Stimulated activated CD8-positive, alpha-beta memory T cell treated with anti-CD3 and anti-CD28 coated beads, Interleukin-7, amount 100 ng/mL, for 48 hours (primary cell): ENCODE measurements at regions not wholly inside any gene's neighbourhood (a gene's known extent, or its start where the extent isn't known, plus 50 kb on each side); places are given as distances from the start of the nearest gene placed in this dataset.

Source experiments
- DNase-seq, 2 donors: peaks; one replicate each; pipeline ENCODE4 v3.0.0-alpha.2; 2020; ENCODE audit warnings: low read depth in 1 of 2; ENCODE audit errors: extremely low read depth in 1 of 2

- no peak for DNase-seq
Measured at GRCh38 chr14:51504669-51505068, 147.0 kb upstream of the FRMD6 start.

GRCh38 chr14:51507511-51507905 lies 144.2 kb upstream of the FRMD6 start:
- DNase-seq: no peak

- no peak for DNase-seq
Measured at GRCh38 chr14:51507906-51508511, 143.7 kb upstream of the FRMD6 start.

- no peak for DNase-seq
Measured at GRCh38 chr14:51511265-51511664, 140.4 kb upstream of the FRMD6 start.

- no peak for DNase-seq
Measured at GRCh38 chr14:51512316-51512715, 139.4 kb upstream of the FRMD6 start.

- DNase-seq: no peak
Measured at GRCh38 chr14:51513281-51513680, 138.4 kb upstream of the FRMD6 start.

- DNase-seq: no peak
Measured at GRCh38 chr14:51513933-51514332, 137.8 kb upstream of the FRMD6 start.

GRCh38 chr14:51515611-51516010 lies 136.1 kb upstream of the FRMD6 start:
- no peak for DNase-seq

- DNase-seq: no peak
Measured at GRCh38 chr14:51516706-51517395, 134.9 kb upstream of the FRMD6 start.

GRCh38 chr14:51518280-51518679 lies 133.4 kb upstream of the FRMD6 start:
- DNase-seq: no peak

GRCh38 chr14:51518711-51519110 lies 133.0 kb upstream of the FRMD6 start:
- DNase-seq: no peak

- no peak for DNase-seq
Measured at GRCh38 chr14:51520087-51520486, 131.6 kb upstream of the FRMD6 start.

GRCh38 chr14:51521764-51522163 lies 129.9 kb upstream of the FRMD6 start:
- no peak for DNase-seq

GRCh38 chr14:51523243-51523642 lies 128.5 kb upstream of the FRMD6 start:
- no peak for DNase-seq

GRCh38 chr14:51525739-51526138 lies 126.0 kb upstream of the FRMD6 start:
- DNase-seq: no peak

GRCh38 chr14:51527073-51527472 lies 124.6 kb upstream of the FRMD6 start:
- no peak for DNase-seq

- DNase-seq: no peak
Measured at GRCh38 chr14:51529736-51530135, 122.0 kb upstream of the FRMD6 start.

GRCh38 chr14:51533160-51533559 lies 118.5 kb upstream of the FRMD6 start:
- DNase-seq: no peak

- DNase-seq: no peak
Measured at GRCh38 chr14:51533872-51534553, 117.7 kb upstream of the FRMD6 start.

- no peak for DNase-seq
Measured at GRCh38 chr14:51534610-51535011, 117.1 kb upstream of the FRMD6 start.

- DNase-seq: no peak
Measured at GRCh38 chr14:51535443-51536044, 116.2 kb upstream of the FRMD6 start.

- no peak for DNase-seq
Measured at GRCh38 chr14:51538973-51539372, 112.7 kb upstream of the FRMD6 start.
